ENCODE measurements at regions not wholly inside any gene's neighbourhood (a gene's known extent, or its start where the extent isn't known, plus 50 kb on each side); places are given as distances from the start of the nearest gene placed in this dataset.

GRCh38 chr9:108160706-108161355 lies 671.3 kb upstream of the KLF4 start:
- DNase-seq (ENCODE audit: extremely low spot score, unreplicated experiment) = no peak
- Mint-ChIP-seq H3K36me3 (ENCODE audit: unreplicated experiment) (no peaks in the 10 kb centered on the region), H3K4me3 (ENCODE audit: unreplicated experiment) (no peak overlapping the region), H3K4me1 (ENCODE audit: unreplicated experiment) (peaks cover 52% of the 10 kb centered on the region), H3K9me3 (ENCODE audit: unreplicated experiment) (no peaks in the 10 kb centered on the region), H3K27me3 (ENCODE audit: unreplicated experiment) (no peaks in the 10 kb centered on the region), H3K27ac (ENCODE audit: unreplicated experiment) (peak overlapping the region; percentile 63)
- TF ChIP-seq CTCF (IDR thresholded peaks at IDR 0.05) = no peak

- no peak for DNase-seq (ENCODE audit: extremely low spot score, unreplicated experiment)
- Mint-ChIP-seq H3K4me3 (ENCODE audit: unreplicated experiment) (no peak overlapping the region), H3K4me1 (ENCODE audit: unreplicated experiment) (peaks cover 58% of the 10 kb centered on the region), H3K9me3 (ENCODE audit: unreplicated experiment) (no peaks in the 10 kb centered on the region), H3K27me3 (ENCODE audit: unreplicated experiment) (no peaks in the 10 kb centered on the region), H3K36me3 (ENCODE audit: unreplicated experiment) (no peaks in the 10 kb centered on the region), H3K27ac (ENCODE audit: unreplicated experiment) (no peak overlapping the region)
- TF ChIP-seq CTCF (IDR thresholded peaks at IDR 0.05) = no peak
Measured at GRCh38 chr9:108160039-108160438, 670.5 kb upstream of the KLF4 start.

- Mint-ChIP-seq H3K27ac (ENCODE audit: unreplicated experiment) (no peak overlapping the region), H3K4me3 (ENCODE audit: unreplicated experiment) (no peak overlapping the region), H3K36me3 (ENCODE audit: unreplicated experiment) (no peaks in the 10 kb centered on the region), H3K27me3 (ENCODE audit: unreplicated experiment) (no peaks in the 10 kb centered on the region), H3K4me1 (ENCODE audit: unreplicated experiment) (peaks cover 56% of the 10 kb centered on the region), H3K9me3 (ENCODE audit: unreplicated experiment) (no peaks in the 10 kb centered on the region)
- DNase-seq (ENCODE audit: extremely low spot score, unreplicated experiment) = no peak
- no peak for TF ChIP-seq CTCF (IDR thresholded peaks at IDR 0.05)
Measured at GRCh38 chr9:108158236-108158995, 668.8 kb upstream of the KLF4 start.

GRCh38 chr9:108156270-108156998 lies 666.9 kb upstream of the KLF4 start:
- no peak overlapping the region for H3K27ac Mint-ChIP-seq (ENCODE audit: unreplicated experiment)
- TF ChIP-seq CTCF (IDR thresholded peaks at IDR 0.05) = no peak
- no peaks in the 10 kb centered on the region for H3K9me3 Mint-ChIP-seq (ENCODE audit: unreplicated experiment)
- no peak overlapping the region for H3K4me3 Mint-ChIP-seq (ENCODE audit: unreplicated experiment)
- H3K27me3 Mint-ChIP-seq (ENCODE audit: unreplicated experiment) = no peaks in the 10 kb centered on the region
- H3K4me1 Mint-ChIP-seq (ENCODE audit: unreplicated experiment) = peaks cover 38% of the 10 kb centered on the region
- no peak for DNase-seq (ENCODE audit: extremely low spot score, unreplicated experiment)
- no peaks in the 10 kb centered on the region for H3K36me3 Mint-ChIP-seq (ENCODE audit: unreplicated experiment)

GRCh38 chr9:108153416-108153815 lies 663.8 kb upstream of the KLF4 start:
- H3K9me3 Mint-ChIP-seq (ENCODE audit: unreplicated experiment) = no peaks in the 10 kb centered on the region
- H3K36me3 Mint-ChIP-seq (ENCODE audit: unreplicated experiment) = no peaks in the 10 kb centered on the region
- H3K27me3 Mint-ChIP-seq (ENCODE audit: unreplicated experiment) = no peaks in the 10 kb centered on the region
- no peak overlapping the region for H3K27ac Mint-ChIP-seq (ENCODE audit: unreplicated experiment)
- DNase-seq (ENCODE audit: extremely low spot score, unreplicated experiment) = no peak
- H3K4me1 Mint-ChIP-seq (ENCODE audit: unreplicated experiment) = peaks cover 32% of the 10 kb centered on the region
- no peak overlapping the region for H3K4me3 Mint-ChIP-seq (ENCODE audit: unreplicated experiment)
- no peak for TF ChIP-seq CTCF (IDR thresholded peaks at IDR 0.05)

Data from osteocyte (in vitro differentiated cells).